Activated T-cell treated with anti-CD3 and anti-CD28 coated beads, Interleukin-2, amount 50 U/mL, for 72 hours (primary cell): ENCODE measurements at regions not wholly inside any gene's neighbourhood (a gene's known extent, or its start where the extent isn't known, plus 50 kb on each side); places are given as distances from the start of the nearest gene placed in this dataset.

Experiments
- ATAC-seq, 2 donors: fragments of 150-1000 bp; cut with Tn5 transposase; replicated peaks in 1 of 2; 2 replicates each; pipeline ENCODE4 v1.10.0; 2021; ENCODE audit warnings: moderate library complexity in 2 of 2, mild to moderate bottlenecking in 1 of 2
- DNase-seq, 2 donors: peaks; one replicate each; pipeline ENCODE4 v3.0.0; 2021 to 2022; ENCODE audit warnings: mixed read lengths in 1 of 2
- H3K27ac Mint-ChIP-seq: one replicate; pipeline ENCODE4 v1.8.0; 2022; ENCODE audit warnings: mild to moderate bottlenecking, moderate library complexity, mixed read lengths
- H3K27me3 Mint-ChIP-seq: one replicate; pipeline ENCODE4 v1.8.0; 2022; ENCODE audit warnings: low read depth, mixed read lengths
- H3K36me3 Mint-ChIP-seq, 2 donors: one replicate each; pipeline ENCODE4 v1.8.0; 2022; ENCODE audit warnings: mixed read lengths in 2 of 2, mild to moderate bottlenecking in 1 of 2; ENCODE audit not compliant: insufficient read depth in 2 of 2
- H3K4me1 Mint-ChIP-seq: one replicate; pipeline ENCODE4 v1.8.0; 2022; ENCODE audit warnings: low read depth, mixed read lengths
- H3K4me3 Mint-ChIP-seq, 2 donors: one replicate each; pipeline ENCODE4 v1.8.0; 2022; ENCODE audit warnings: mild to moderate bottlenecking in 2 of 2, mixed read lengths in 2 of 2, moderate library complexity in 2 of 2
- H3K9me3 Mint-ChIP-seq, 2 donors: one replicate each; pipeline ENCODE4 v1.8.0; 2022; ENCODE audit warnings: mixed read lengths in 2 of 2

DNA sequence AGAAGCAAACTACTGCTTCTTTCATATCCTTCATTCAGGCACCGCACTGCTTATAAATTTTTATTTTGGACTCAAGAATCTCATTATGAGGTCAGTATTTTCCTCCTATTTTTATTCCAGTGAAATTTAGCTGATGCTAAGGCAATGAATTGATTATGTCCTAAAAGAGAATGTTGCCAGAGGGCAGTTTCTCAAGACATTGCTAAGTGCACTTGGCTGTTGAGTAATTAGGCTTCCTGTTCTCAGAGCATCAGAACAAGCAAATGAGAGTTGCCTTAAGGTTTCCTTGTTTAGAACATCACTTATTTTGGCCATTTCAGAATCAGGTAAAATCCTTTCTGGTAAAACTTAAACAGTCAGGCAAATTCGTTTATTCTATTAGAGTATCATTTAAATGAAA, 548.6 kb upstream of the ZEB2 start:
- Mint-ChIP-seq H3K9me3 (peaks cover 2 to 3% of the 10 kb centered on the region in 2 donors), H3K4me1 (no peaks in the 10 kb centered on the region), H3K36me3 (no peaks in the 10 kb centered on the region), H3K27me3 (peaks cover 12% of the 10 kb centered on the region), H3K27ac (no peak overlapping the region), H3K4me3 (no peak overlapping the region)
- DNase-seq (no peak), ATAC-seq (no peak)

DNA sequence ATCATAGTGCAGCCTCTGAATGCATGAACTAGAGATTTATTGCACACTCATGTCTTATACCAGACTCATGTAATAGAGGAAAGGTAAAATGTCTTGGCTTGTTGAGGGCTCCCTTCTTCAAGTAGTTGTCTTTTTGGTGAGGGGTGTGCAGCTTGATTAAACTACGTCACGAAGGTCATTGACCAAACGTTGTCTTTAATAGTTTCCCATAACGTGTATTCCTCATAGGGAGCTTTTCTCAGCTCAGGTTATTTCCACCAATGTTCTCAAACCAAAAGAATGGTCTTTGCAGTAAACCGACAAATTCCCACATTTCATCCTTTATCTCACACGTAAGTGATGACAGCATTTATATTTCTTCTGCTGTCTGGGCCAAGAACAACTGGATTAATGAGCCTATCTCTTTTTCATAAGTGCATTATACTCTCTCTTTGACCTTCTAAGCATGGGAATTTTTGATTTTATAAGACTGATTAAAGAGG, 547.7 kb upstream of the ZEB2 start:
- ATAC-seq (no peak), DNase-seq (no peak)
- Mint-ChIP-seq H3K27ac (no peak overlapping the region), H3K4me1 (no peaks in the 10 kb centered on the region), H3K36me3 (no peaks in the 10 kb centered on the region), H3K27me3 (peaks cover 12% of the 10 kb centered on the region), H3K4me3 (no peak overlapping the region), H3K9me3 (peaks cover 2 to 4% of the 10 kb centered on the region in 2 donors)

DNA sequence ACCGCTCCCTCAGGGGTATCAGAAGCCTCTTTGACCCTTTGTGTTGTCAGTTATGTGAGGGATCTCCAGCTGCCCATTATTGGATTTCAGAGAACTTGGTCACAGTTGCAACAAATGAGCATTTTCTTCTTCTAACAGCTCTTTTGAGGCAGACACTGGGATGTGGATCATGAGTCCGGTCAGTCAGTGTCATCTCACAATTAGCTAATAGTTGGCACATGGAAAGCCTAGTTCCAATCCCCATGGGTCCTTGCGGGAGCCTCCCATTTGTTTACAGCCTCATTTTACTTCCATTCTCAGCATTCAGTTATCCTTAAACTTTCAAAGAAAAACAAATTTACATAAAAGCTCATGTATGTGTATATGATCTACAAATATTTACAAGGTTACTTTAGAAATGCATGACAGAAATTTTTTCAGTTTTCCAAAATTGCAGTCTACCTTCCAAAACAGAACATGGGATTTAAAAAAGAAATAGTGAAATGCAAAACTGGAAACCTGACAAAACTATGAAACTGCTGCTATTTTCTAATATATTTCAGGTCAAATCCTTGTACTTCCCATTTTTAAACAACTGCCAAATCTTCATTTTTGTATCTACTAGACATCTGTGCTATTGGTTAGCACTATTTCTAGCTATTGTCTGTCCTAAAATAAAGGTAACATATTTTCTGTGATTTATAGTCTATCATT, 547.1 kb upstream of the ZEB2 start:
- no peak overlapping the region for H3K4me3 Mint-ChIP-seq
- DNase-seq (no peak), ATAC-seq (no peak)
- H3K9me3 Mint-ChIP-seq = peaks cover 3 to 4% of the 10 kb centered on the region in 2 donors
- no peaks in the 10 kb centered on the region for H3K36me3 Mint-ChIP-seq
- no peak overlapping the region for H3K27ac Mint-ChIP-seq
- H3K4me1 Mint-ChIP-seq = no peaks in the 10 kb centered on the region
- peaks cover 12% of the 10 kb centered on the region for H3K27me3 Mint-ChIP-seq

DNA sequence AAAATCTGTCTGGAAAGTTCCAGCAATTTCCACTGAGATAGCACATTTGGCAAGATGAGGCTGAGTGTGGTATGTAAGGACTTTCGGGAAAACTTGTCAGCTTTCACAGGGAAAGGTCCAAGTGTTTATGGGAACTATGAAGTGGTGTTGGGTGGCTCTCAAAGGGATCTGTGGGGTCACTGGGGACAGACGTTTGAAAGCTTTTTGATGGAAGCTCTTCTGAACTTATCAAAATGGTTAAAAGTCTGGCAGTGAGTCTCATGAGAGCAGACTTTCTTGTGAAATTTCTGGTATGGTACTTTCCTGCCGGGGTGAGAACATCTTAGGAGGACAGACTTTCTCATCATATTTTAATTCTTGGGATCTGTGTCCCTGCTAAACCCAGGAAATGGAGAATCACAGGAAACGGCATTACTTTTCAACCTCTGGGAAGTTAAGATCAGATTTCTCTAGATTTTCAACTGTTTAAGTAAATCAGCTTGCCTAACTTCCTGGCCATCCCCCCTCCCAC, 546.3 kb upstream of the ZEB2 start:
- DNase-seq = no peak
- Mint-ChIP-seq H3K4me3 (no peak overlapping the region), H3K27ac (no peak overlapping the region), H3K4me1 (no peaks in the 10 kb centered on the region), H3K36me3 (no peaks in the 10 kb centered on the region), H3K27me3 (peaks cover 12% of the 10 kb centered on the region), H3K9me3 (peaks cover 3 to 4% of the 10 kb centered on the region in 2 donors)
- no peak for ATAC-seq

DNA sequence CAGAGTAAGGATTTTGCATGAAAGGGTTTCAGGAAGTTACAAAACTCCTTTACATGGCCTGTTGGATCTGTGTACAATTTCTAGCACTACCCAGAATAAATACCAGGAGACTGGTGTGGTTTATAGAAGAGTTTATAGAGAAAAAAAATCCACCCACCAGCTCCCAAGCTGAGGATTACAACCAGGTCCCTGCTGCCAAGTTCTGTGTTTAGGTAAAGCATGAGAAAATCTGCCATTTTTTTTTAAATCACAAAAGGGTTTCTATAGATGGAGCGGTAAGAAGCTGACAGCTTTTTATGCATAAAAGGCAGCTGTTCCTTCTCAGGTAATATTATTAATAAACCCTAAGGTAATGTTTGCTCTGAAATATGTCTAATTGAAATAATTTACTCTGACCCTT, 545.4 kb upstream of the ZEB2 start:
- DNase-seq (no peak), ATAC-seq (no peak)
- Mint-ChIP-seq H3K27ac (no peak overlapping the region), H3K27me3 (peaks cover 12% of the 10 kb centered on the region), H3K36me3 (no peaks in the 10 kb centered on the region), H3K4me1 (no peaks in the 10 kb centered on the region), H3K4me3 (no peak overlapping the region), H3K9me3 (peaks cover 3 to 4% of the 10 kb centered on the region in 2 donors)

DNA sequence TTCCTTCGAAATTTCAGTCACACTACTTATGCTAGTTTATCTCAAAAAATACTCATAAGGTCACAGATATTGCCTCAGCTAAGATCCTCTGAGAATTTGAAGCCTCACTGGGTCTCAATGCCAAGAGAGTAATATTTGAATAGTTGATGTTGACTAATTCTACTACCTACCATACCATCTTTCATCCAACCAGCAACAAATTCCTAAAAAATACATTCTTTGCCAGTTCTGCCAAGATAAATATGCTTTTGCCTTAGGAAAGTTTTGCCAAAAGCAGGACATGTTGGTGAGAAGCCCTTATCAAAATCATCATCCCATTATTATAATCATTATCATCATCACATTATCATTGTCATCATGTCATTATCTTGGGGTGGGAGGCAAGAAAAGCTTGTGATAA, 544.6 kb upstream of the ZEB2 start:
- Mint-ChIP-seq H3K9me3 (peaks cover 3 to 4% of the 10 kb centered on the region in 2 donors), H3K4me1 (no peaks in the 10 kb centered on the region), H3K27me3 (peaks cover 12% of the 10 kb centered on the region), H3K36me3 (no peaks in the 10 kb centered on the region), H3K4me3 (no peak overlapping the region), H3K27ac (no peak overlapping the region)
- DNase-seq = no peak
- no peak for ATAC-seq

DNA sequence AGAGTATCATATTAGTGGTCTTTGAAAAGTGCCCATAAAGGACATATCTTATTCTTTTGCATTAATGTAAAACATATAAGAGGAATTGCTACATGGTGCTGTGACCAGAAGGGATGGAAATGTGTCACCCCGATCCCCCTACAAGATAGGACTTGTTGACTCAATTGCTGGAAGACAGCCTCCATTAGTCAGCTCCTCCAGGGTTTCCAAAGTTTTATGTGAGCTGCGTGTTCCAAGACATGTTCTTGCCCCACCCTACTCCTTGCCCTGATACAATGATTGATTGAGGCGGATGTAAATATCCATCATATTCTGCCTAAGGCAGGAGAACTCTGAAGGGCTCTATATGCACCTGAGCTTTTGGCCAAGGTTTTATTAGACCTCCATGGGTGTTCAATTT, 541.0 kb upstream of the ZEB2 start:
- Mint-ChIP-seq H3K4me1 (no peaks in the 10 kb centered on the region), H3K27ac (no peak overlapping the region), H3K4me3 (no peak overlapping the region), H3K9me3 (peaks cover 2% of the 10 kb centered on the region in 2 donors), H3K36me3 (no peaks in the 10 kb centered on the region), H3K27me3 (no peaks in the 10 kb centered on the region)
- ATAC-seq (no peak), DNase-seq (no peak)

DNA sequence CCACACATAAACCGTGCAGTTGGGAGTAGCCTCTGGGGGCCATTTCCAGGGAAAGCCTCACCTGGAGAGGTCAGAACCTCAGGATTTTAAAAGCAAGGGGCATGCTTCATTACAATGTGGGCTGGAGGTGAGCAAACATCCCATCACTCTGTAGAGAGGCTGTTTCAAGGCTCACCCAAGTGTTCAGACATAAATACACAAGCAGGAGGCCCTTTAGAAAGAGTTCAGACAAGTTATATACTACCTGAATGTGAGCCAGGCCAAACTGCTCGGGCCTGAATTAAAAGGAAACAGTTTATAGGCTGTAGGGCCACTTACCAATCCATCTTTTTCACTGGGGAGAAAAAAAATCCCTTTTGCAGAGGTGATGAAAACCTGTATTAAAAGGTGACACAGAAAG, 540.0 kb upstream of the ZEB2 start:
- Mint-ChIP-seq H3K27me3 (no peaks in the 10 kb centered on the region), H3K36me3 (no peaks in the 10 kb centered on the region), H3K27ac (no peak overlapping the region), H3K9me3 (peaks cover 2% of the 10 kb centered on the region in 2 donors), H3K4me3 (no peak overlapping the region), H3K4me1 (no peaks in the 10 kb centered on the region)
- DNase-seq = no peak
- ATAC-seq = no peak

DNA sequence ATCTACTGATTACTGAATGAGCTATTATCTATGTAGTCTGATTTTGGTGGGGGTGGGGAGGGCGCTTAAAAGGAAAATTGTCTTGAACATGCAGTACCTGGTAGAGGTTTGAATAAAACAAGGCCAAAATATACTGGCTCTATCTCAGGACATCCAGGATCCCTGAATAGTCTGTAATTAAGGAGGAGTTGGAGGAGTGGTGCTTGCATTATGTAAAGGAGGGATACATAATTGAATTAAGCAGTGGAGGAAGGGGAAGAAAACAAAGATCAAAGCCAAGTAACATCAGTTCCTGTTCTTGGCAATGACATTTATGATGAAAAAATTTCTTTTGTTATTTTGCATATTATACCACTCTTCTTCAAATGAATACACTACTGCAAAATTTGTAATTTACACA, 539.4 kb upstream of the ZEB2 start:
- Mint-ChIP-seq H3K36me3 (no peaks in the 10 kb centered on the region), H3K9me3 (peaks cover 2% of the 10 kb centered on the region in 2 donors), H3K4me3 (no peak overlapping the region), H3K4me1 (no peaks in the 10 kb centered on the region), H3K27ac (no peak overlapping the region), H3K27me3 (no peaks in the 10 kb centered on the region)
- DNase-seq (no peak), ATAC-seq (no peak)

DNA sequence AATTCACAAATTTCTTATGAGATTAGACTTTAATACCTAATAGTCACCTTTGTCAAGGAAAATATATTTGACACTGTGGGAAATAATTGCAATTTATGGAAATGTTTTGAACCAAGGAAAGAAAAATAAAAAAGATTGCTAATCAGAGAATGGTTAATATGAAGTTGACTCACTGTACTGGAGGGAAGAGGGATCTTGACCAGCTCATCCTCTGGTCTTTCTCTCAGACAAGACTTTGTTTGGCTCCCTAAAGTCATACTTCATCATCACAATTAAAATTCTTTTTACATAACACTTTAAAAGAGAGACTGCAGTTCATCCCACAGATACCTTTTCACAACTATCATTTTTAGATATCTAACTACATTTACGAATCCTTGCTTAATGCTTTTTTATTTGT, 538.5 kb upstream of the ZEB2 start:
- H3K27me3 Mint-ChIP-seq = no peaks in the 10 kb centered on the region
- ATAC-seq (no peak), DNase-seq (no peak)
- no peak overlapping the region for H3K4me3 Mint-ChIP-seq
- H3K36me3 Mint-ChIP-seq = no peaks in the 10 kb centered on the region
- peaks cover under 1 to 2% of the 10 kb centered on the region in 2 donors for H3K9me3 Mint-ChIP-seq
- no peaks in the 10 kb centered on the region for H3K4me1 Mint-ChIP-seq
- no peak overlapping the region for H3K27ac Mint-ChIP-seq

DNA sequence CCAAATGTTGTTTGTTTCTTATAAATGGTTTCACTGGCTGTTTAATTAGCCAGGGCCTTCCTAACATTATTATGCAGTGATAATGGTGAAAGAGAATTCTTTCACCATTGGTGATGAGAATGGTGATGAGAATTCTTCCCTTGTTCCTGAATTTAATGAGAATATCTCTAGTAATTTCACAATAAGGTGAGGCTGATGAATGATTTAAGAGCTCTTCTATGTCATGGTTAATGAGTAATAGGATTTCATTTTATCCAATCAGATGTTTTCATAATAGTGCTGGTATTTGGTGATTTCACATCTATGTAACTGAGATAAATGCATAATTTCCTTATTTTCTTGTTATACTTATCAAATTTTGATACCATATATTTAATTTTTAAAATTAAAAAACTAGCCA, 535.7 kb upstream of the ZEB2 start:
- no peak for ATAC-seq

DNA sequence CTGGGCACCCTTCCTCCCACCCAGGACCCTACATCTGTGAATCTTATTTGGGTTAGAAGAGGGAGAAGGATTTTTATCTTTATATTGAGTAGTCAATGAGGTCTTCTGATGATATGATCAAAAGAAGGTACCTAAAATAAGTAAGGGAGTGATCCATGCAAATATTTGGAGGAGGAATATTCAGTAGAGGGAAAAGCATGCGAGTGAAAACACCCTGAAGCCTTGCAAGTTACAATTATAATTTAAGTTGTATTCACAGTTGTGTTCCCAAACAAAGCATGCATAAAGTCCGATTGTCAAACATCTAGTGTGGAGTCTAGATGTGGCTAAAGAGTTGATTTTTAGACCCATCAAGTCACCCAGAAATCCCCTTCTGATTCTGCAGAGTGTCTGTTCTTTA, 530.2 kb upstream of the ZEB2 start:
- DNase-seq (no peak), ATAC-seq (no peak)
- no peaks in the 10 kb centered on the region for H3K4me1 Mint-ChIP-seq
- H3K9me3 Mint-ChIP-seq = no peaks in the 10 kb centered on the region
- no peak overlapping the region for H3K4me3 Mint-ChIP-seq
- H3K27ac Mint-ChIP-seq = no peak overlapping the region
- H3K36me3 Mint-ChIP-seq = no peaks in the 10 kb centered on the region
- H3K27me3 Mint-ChIP-seq = no peaks in the 10 kb centered on the region

More for the DNA sequence above, 535.7 kb upstream of the ZEB2 start:
- no peaks in the 10 kb centered on the region for H3K4me1 Mint-ChIP-seq
- no peaks in the 10 kb centered on the region for H3K36me3 Mint-ChIP-seq
- no peaks in the 10 kb centered on the region for H3K27me3 Mint-ChIP-seq
- H3K27ac Mint-ChIP-seq = no peak overlapping the region
- H3K4me3 Mint-ChIP-seq = no peak overlapping the region
- DNase-seq = no peak
- H3K9me3 Mint-ChIP-seq = no peaks in the 10 kb centered on the region

DNA sequence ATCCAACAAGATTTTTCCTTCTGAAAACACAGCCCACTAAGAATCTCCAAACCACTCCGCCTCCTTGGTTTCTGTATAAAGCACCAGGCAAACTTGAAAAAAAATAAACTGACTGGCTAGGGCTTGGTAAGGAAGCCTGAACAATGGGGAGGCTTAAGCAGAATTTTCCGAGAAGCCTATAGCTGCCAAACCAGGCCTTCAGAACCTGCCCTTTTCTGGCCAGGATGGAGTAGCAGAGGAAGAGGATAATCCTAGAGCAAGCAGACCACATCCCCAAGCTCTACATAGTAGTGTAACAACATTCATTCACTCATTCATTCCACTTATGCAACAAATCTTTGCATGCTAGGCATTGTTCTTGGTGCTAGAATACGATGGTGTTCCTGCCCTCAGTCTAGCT, 529.6 kb upstream of the ZEB2 start:
- Mint-ChIP-seq H3K4me1 (no peaks in the 10 kb centered on the region), H3K27ac (no peak overlapping the region), H3K9me3 (no peaks in the 10 kb centered on the region), H3K4me3 (no peak overlapping the region), H3K27me3 (no peaks in the 10 kb centered on the region), H3K36me3 (no peaks in the 10 kb centered on the region)
- ATAC-seq = no peak
- DNase-seq = no peak

DNA sequence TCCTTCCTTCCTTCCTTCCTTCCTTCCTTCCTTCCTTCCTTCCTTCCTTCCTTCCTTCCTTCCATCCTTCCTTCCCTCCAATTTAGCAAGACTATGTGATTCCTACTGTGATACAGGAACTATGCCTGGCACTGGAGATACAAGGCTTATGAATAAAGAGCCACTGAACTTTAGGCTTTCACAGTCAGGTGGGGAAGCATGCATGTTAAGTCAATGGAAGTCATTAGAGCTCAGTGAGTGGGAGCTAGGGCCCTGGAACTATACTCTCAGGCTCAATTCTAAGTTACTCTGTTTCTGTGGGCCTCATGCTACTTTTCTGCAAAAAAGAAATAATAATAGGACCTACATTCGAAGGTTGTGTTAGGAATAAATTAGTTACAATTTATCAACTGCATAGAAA, 527.6 kb upstream of the ZEB2 start:
- DNase-seq (no peak), ATAC-seq (no peak)
- Mint-ChIP-seq H3K9me3 (no peaks in the 10 kb centered on the region), H3K4me3 (no peak overlapping the region), H3K27me3 (no peaks in the 10 kb centered on the region), H3K4me1 (no peaks in the 10 kb centered on the region), H3K36me3 (no peaks in the 10 kb centered on the region), H3K27ac (no peak overlapping the region)
